IMR-90 (cell line): ENCODE measurements at regions not wholly inside any gene's neighbourhood (a gene's known extent, or its start where the extent isn't known, plus 50 kb on each side); places are given as distances from the start of the nearest gene placed in this dataset.

Experiments used
- ATAC-seq: fragments of 200-7000 bp; cut with Tn5 transposase; 2 replicates; pipeline ENCODE4 v1.9.1; 2020; ENCODE audit warnings: low read depth, mild to moderate bottlenecking, moderate library complexity
- BruUV-seq: library from RNA; stranded (reverse); fragments of 400-500 nt; replicated peaks from 2 replicates; lab custom pipeline; 2021; lab: Mats Ljungman, UMichigan
- CTCF ChIA-PET: fragments of 300-600 bp; formaldehyde crosslinking; extraction: SDS; loops from one replicate; lab custom pipeline; 2021; ENCODE audit warnings: antibody characterized with exemption; lab: Yijun Ruan, JAX
- POLR2A ChIA-PET: fragments of 300-600 bp; sonication (Branson Sonifier 250); formaldehyde crosslinking; loops from one replicate; lab custom pipeline; 2022; ENCODE audit warnings: antibody characterized with exemption; ENCODE audit not compliant: unreplicated experiment; lab: Charles Lee
- DNase-seq: peaks from one replicate; pipeline ENCODE4 v3.0.0; 2013
- H2AFZ ChIP-seq: replicated peaks from 2 replicates; pipeline ENCODE3; 2013; ENCODE audit warnings: low read length, mild to moderate bottlenecking; ENCODE audit not compliant: poor library complexity
- H2AK5ac ChIP-seq: 2 replicates; pipeline ENCODE4 v1.6.1; 2013; ENCODE audit warnings: low read depth, low read length, inconsistent platforms
- H2AK9ac ChIP-seq: replicated peaks from 2 replicates; pipeline ENCODE3; 2013; ENCODE audit warnings: mild to moderate bottlenecking, low read depth, low read length, moderate library complexity; ENCODE audit not compliant: poor library complexity
- H2BK120ac ChIP-seq: 2 replicates; pipeline ENCODE4 v1.6.1; 2013; ENCODE audit warnings: low read depth, low read length, inconsistent platforms
- H2BK15ac ChIP-seq: 3 replicates; pipeline ENCODE4 v1.6.1; 2013; ENCODE audit warnings: low read depth, low read length, inconsistent platforms
- H2BK20ac ChIP-seq: 2 replicates; pipeline ENCODE4 v1.6.1; 2013; ENCODE audit warnings: low read depth, mild to moderate bottlenecking, inconsistent platforms, low read length, moderate library complexity
- H2BK5ac ChIP-seq: 2 replicates; pipeline ENCODE4 v1.6.1; 2013; ENCODE audit warnings: mild to moderate bottlenecking, low read depth, low read length, inconsistent platforms; ENCODE audit not compliant: poor library complexity, severe bottlenecking
- H3K14ac ChIP-seq: replicated peaks from 2 replicates; pipeline ENCODE4 v1.6.1; 2013; ENCODE audit warnings: low read depth, low read length, inconsistent platforms
- H3K18ac ChIP-seq: 2 replicates; pipeline ENCODE4 v1.6.1; 2013; ENCODE audit warnings: low read depth, low read length, control low read depth
- H3K23ac ChIP-seq: 2 replicates; pipeline ENCODE4 v1.6.1; 2013; ENCODE audit warnings: low read depth, low read length, inconsistent platforms
- H3K27ac ChIP-seq: 2 replicates; pipeline ENCODE4 v1.5.1; 2013; ENCODE audit warnings: mild to moderate bottlenecking, control low read depth, low read length; ENCODE audit not compliant: insufficient read depth
- H3K27me3 ChIP-seq: 2 replicates; pipeline ENCODE4 v1.6.1; 2013; ENCODE audit warnings: low read length; ENCODE audit not compliant: control insufficient read depth, insufficient read depth
- H3K36me3 ChIP-seq: 2 replicates; pipeline ENCODE4 v1.6.1; 2013; ENCODE audit warnings: low read length, mixed read lengths; ENCODE audit not compliant: control insufficient read depth, insufficient read depth
- H3K4ac ChIP-seq: 2 replicates; pipeline ENCODE4 v1.6.1; 2013; ENCODE audit warnings: low read depth, low read length, inconsistent platforms
- H3K4me1 ChIP-seq: 2 replicates; pipeline ENCODE4 v1.6.1; 2013; ENCODE audit warnings: low read length, mixed read lengths; ENCODE audit not compliant: control insufficient read depth, insufficient read depth
- H3K4me2 ChIP-seq: 2 replicates; pipeline ENCODE4 v1.6.1; 2013; ENCODE audit warnings: low read depth, mild to moderate bottlenecking, control low read depth, low read length, moderate library complexity
- H3K4me3 ChIP-seq: 2 replicates; pipeline ENCODE4 v1.5.1; 2013; ENCODE audit warnings: low read depth, mild to moderate bottlenecking, control low read depth, low read length, moderate library complexity; ENCODE audit not compliant: insufficient read depth
- H3K56ac ChIP-seq: 2 replicates; pipeline ENCODE4 v1.6.1; 2013; ENCODE audit warnings: low read length, inconsistent platforms; ENCODE audit not compliant: insufficient read depth; ENCODE audit errors: extremely low read depth
- H3K79me1 ChIP-seq, 2 experiments: 2 replicates each; pipeline ENCODE4 v1.6.1; 2013; ENCODE audit warnings: low read length in 2 of 2, inconsistent platforms in 1 of 2, low read depth in 1 of 2
- H3K9ac ChIP-seq: 2 replicates; pipeline ENCODE4 v1.6.1; 2013; ENCODE audit warnings: low read depth, low read length, control low read depth
- H3K9me1 ChIP-seq: 2 replicates; pipeline ENCODE4 v1.6.1; 2013; ENCODE audit warnings: low read length, inconsistent platforms; ENCODE audit not compliant: insufficient read depth
- H3K9me3 ChIP-seq: 2 replicates; pipeline ENCODE4 v1.6.1; 2013; ENCODE audit warnings: low read length; ENCODE audit not compliant: control insufficient read depth, insufficient read depth
- H4K20me1 ChIP-seq: 2 replicates; pipeline ENCODE4 v1.6.1; 2013; ENCODE audit warnings: low read length, inconsistent platforms; ENCODE audit not compliant: insufficient read depth
- H4K5ac ChIP-seq: 2 replicates; pipeline ENCODE4 v1.6.1; 2013; ENCODE audit warnings: mild to moderate bottlenecking, low read depth, low read length, control low read depth
- H4K8ac ChIP-seq, 2 experiments: 2 replicates each; pipeline ENCODE4 v1.6.1; 2013; ENCODE audit warnings: low read depth in 2 of 2, low read length in 2 of 2, control low read depth in 1 of 2, inconsistent platforms in 1 of 2
- H4K91ac ChIP-seq: 2 replicates; pipeline ENCODE4 v1.6.1; 2013; ENCODE audit warnings: low read depth, low read length, inconsistent platforms; ENCODE audit not compliant: insufficient read depth
- BHLHE40 ChIP-seq: fragments of 150-350 bp; IDR thresholded peaks from 2 replicates; pipeline ENCODE4 v1.6.1; 2016; ENCODE audit warnings: mild to moderate bottlenecking, low read depth, low read length
- CEBPB ChIP-seq: IDR thresholded peaks from 2 replicates; pipeline ENCODE4 v1.6.1; 2012; ENCODE audit warnings: low read depth, low read length, improper control_type of control experiment
- CHD1 ChIP-seq: IDR thresholded peaks from 2 replicates; pipeline ENCODE4 v1.6.1; 2012; ENCODE audit warnings: low read depth, low read length, improper control_type of control experiment
- CTCF ChIP-seq: conservative IDR thresholded peaks from 2 replicates; pipeline ENCODE4 v1.5.1; 2012; ENCODE audit warnings: mild to moderate bottlenecking, low read depth, low read length, improper control_type of control experiment
- ELK1 ChIP-seq: fragments of 150-350 bp; IDR thresholded peaks from 2 replicates; pipeline ENCODE4 v1.6.1; 2016; ENCODE audit warnings: low read depth, mild to moderate bottlenecking, low read length, moderate library complexity, borderline replicate concordance
- FOS ChIP-seq: fragments of 150-350 bp; IDR thresholded peaks from 2 replicates; pipeline ENCODE4 v1.6.1; 2016; ENCODE audit warnings: low read depth, low read length
- MAFK ChIP-seq: IDR thresholded peaks from 2 replicates; pipeline ENCODE4 v1.6.1; 2012; ENCODE audit warnings: low read depth, low read length, improper control_type of control experiment
- MAZ ChIP-seq: IDR thresholded peaks from 2 replicates; pipeline ENCODE4 v1.6.1; 2012; ENCODE audit warnings: low read depth, mild to moderate bottlenecking, low read length, improper control_type of control experiment, moderate library complexity, borderline replicate concordance
- MXI1 ChIP-seq: IDR thresholded peaks from 2 replicates; pipeline ENCODE4 v1.6.1; 2012; ENCODE audit warnings: low read depth, mild to moderate bottlenecking, low read length, moderate library complexity, borderline replicate concordance
- NFE2L2 ChIP-seq: fragments of 150-350 bp; IDR thresholded peaks from 2 replicates; pipeline ENCODE4 v1.6.1; 2016; ENCODE audit warnings: low read depth, mild to moderate bottlenecking, low read length
- POLR2A ChIP-seq: IDR thresholded peaks from 2 replicates; pipeline ENCODE4 v1.6.1; 2012; ENCODE audit warnings: mild to moderate bottlenecking, low read depth, low read length
- RAD21 ChIP-seq: IDR thresholded peaks from 2 replicates; pipeline ENCODE4 v1.6.1; 2012; ENCODE audit warnings: low read length, improper control_type of control experiment
- RCOR1 ChIP-seq: IDR thresholded peaks from 2 replicates; pipeline ENCODE4 v1.6.1; 2012; ENCODE audit warnings: mild to moderate bottlenecking, low read length, improper control_type of control experiment; ENCODE audit not compliant: insufficient replicate concordance
- RFX5 ChIP-seq: IDR thresholded peaks from 2 replicates; pipeline ENCODE4 v1.8.0; 2012; ENCODE audit warnings: low read depth, mild to moderate bottlenecking, low read length, moderate library complexity
- SMC3 ChIP-seq: fragments of 150-350 bp; IDR thresholded peaks from 2 replicates; pipeline ENCODE4 v1.6.1; 2016; ENCODE audit warnings: low read depth, mild to moderate bottlenecking, antibody characterized with exemption, low read length, moderate library complexity
- USF2 ChIP-seq: fragments of 150-350 bp; IDR thresholded peaks from 2 replicates; pipeline ENCODE4 v1.6.1; 2017; ENCODE audit warnings: mild to moderate bottlenecking, antibody characterized with exemption, low read length, low read depth
- WGBS, 2 experiments: methylation state at CpG; one replicate each; pipeline versions ENCODE4 v1.1.5 to v1.1.7; 2013; ENCODE audit warnings: missing lambda C conversion rate in 2 of 2; ENCODE audit not compliant: insufficient read length in 1 of 2; ENCODE audit errors: extremely low coverage in 2 of 2; 5-methylcytosine and 5-hydroxymethylcytosine counted together
- dilution Hi-C: fragments of 300-500 bp; cut with HindIII; formaldehyde crosslinking; loops from one replicate; pipeline ENCODE4 v1.14.3; 2018; ENCODE audit warnings: low sequenced_read_pairs; ENCODE audit not compliant: unreplicated experiment
- in situ Hi-C: fragments of 300-500 bp; cut with MboI; formaldehyde crosslinking; loops from 3 replicates; pipeline ENCODE4 v1.14.3; 2019; ENCODE audit warnings: low sequenced_read_pairs, inconsistent platforms, mixed read lengths
- intact Hi-C: fragments of 100-400 bp; cut with micrococcal nuclease; formaldehyde crosslinking; loops from 2 replicates; pipeline ENCODE4 v1.10.0; 2022

GRCh38 chrX:40268188-40268520 is 170.4 kb upstream of the BCOR start:
- H2BK120ac ChIP-seq = no peak overlapping the region
- WGBS, 2 experiments = no CpG with 5 or more reads among the region's 4 CpGs
- H3K56ac ChIP-seq = no peak overlapping the region
- no peak overlapping the region for H2BK5ac ChIP-seq
- H4K20me1 ChIP-seq = no peaks in the 10 kb centered on the region
- H3K14ac ChIP-seq = no peak overlapping the region
- TF ChIP-seq USF2 = no peak
- no peak for TF ChIP-seq SMC3
- TF ChIP-seq RFX5 = no peak
- no peak for TF ChIP-seq BHLHE40
- TF ChIP-seq CTCF = no peak
- TF ChIP-seq CEBPB = no peak
- TF ChIP-seq MAFK = no peak
- no peak for TF ChIP-seq FOS
- TF ChIP-seq RAD21 = no peak
- no peak for TF ChIP-seq MAZ
- TF ChIP-seq RCOR1 = no peak
- no peak for TF ChIP-seq ELK1
- no peak for TF ChIP-seq MXI1
- TF ChIP-seq POLR2A = no peak
- no peak for TF ChIP-seq CHD1
- no peak for TF ChIP-seq NFE2L2
- H3K23ac ChIP-seq = no peak overlapping the region
- peaks cover 2% of the 10 kb centered on the region; the same call in 1 of the 2 replicates for H3K27me3 ChIP-seq
- H3K9ac ChIP-seq = no peak overlapping the region
- no peak overlapping the region for H3K4me2 ChIP-seq
- no peak overlapping the region for H3K18ac ChIP-seq
- in situ Hi-C loops (loop anchor here (10.0 kb wide), 1 partner anchor 533 kb away; no protein-coding TSS in a partner anchor), dilution Hi-C loops (no loop called here), intact Hi-C loops (loop anchor here (5.0 to 10.0 kb wide), 2 partner anchors 96 to 1513 kb away; no protein-coding TSS in a partner anchor)
- no peaks in the 10 kb centered on the region; the same call in 1 of the 2 replicates for H3K4me1 ChIP-seq
- H3K27ac ChIP-seq = no peak overlapping the region
- no peaks in the 10 kb centered on the region for H3K79me1 ChIP-seq
- no peak for DNase-seq
- no peaks in the 10 kb centered on the region for H3K36me3 ChIP-seq
- no peak overlapping the region for H2BK20ac ChIP-seq
- POLR2A ChIA-PET = no interaction called here
- no peak overlapping the region for H3K4ac ChIP-seq
- H4K91ac ChIP-seq = no peak overlapping the region
- no peaks in the 10 kb centered on the region; the same call in 1 of the 2 replicates for H3K9me1 ChIP-seq
- H2BK15ac ChIP-seq = no peak overlapping the region
- BruUV-seq = no TSS peak
- no peak overlapping the region for H2AFZ ChIP-seq
- H4K8ac ChIP-seq = no peak overlapping the region
- CTCF ChIA-PET = no interaction called here
- H3K9me3 ChIP-seq = peaks cover 6% of the 10 kb centered on the region; the same call in 1 of the 2 replicates
- no peak overlapping the region for H2AK5ac ChIP-seq
- no peak overlapping the region for H3K4me3 ChIP-seq
- no peak overlapping the region for H4K5ac ChIP-seq
- ATAC-seq = no peak
- H2AK9ac ChIP-seq = no peak overlapping the region
